GM10266 (cell line): ENCODE measurements at regions not wholly inside any gene's neighbourhood (a gene's known extent, or its start where the extent isn't known, plus 50 kb on each side); places are given as distances from the start of the nearest gene placed in this dataset.

ENCODE experiments used
- DNase-seq: peaks from one replicate; pipeline ENCODE4 v3.0.0; 2012; ENCODE audit errors: extremely low spot score
- TF ChIP-seq, protein P1 (sequence below): IDR thresholded peaks from 2 replicates; pipeline ENCODE4 v1.5.1; 2012; ENCODE audit warnings: mild to moderate bottlenecking, low read depth; ENCODE audit not compliant: control insufficient read depth, insufficient read depth; ENCODE audit errors: missing control alignments

DNA sequence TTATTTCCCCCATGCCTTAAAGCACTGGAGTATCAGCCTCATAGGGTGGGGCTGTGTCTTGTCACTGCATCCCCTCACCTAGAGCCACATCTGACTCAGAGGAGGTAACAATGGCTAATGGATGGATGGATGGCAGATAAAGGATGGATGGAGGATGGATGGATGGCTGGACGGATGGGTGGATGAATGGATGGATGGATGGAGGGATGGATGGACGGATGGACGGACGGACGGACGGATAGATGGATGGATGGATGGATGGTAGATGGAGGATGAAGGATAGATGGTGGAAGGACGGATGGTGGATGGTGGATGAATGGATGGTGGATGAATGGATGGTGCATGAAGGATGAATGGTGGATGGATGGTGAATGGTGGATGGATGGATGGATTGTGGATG, 77.2 kb downstream of the PDGFA start:
- TF ChIP-seq, protein P1, sequence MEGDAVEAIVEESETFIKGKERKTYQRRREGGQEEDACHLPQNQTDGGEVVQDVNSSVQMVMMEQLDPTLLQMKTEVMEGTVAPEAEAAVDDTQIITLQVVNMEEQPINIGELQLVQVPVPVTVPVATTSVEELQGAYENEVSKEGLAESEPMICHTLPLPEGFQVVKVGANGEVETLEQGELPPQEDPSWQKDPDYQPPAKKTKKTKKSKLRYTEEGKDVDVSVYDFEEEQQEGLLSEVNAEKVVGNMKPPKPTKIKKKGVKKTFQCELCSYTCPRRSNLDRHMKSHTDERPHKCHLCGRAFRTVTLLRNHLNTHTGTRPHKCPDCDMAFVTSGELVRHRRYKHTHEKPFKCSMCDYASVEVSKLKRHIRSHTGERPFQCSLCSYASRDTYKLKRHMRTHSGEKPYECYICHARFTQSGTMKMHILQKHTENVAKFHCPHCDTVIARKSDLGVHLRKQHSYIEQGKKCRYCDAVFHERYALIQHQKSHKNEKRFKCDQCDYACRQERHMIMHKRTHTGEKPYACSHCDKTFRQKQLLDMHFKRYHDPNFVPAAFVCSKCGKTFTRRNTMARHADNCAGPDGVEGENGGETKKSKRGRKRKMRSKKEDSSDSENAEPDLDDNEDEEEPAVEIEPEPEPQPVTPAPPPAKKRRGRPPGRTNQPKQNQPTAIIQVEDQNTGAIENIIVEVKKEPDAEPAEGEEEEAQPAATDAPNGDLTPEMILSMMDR, result no peak
- no peak for DNase-seq

DNA sequence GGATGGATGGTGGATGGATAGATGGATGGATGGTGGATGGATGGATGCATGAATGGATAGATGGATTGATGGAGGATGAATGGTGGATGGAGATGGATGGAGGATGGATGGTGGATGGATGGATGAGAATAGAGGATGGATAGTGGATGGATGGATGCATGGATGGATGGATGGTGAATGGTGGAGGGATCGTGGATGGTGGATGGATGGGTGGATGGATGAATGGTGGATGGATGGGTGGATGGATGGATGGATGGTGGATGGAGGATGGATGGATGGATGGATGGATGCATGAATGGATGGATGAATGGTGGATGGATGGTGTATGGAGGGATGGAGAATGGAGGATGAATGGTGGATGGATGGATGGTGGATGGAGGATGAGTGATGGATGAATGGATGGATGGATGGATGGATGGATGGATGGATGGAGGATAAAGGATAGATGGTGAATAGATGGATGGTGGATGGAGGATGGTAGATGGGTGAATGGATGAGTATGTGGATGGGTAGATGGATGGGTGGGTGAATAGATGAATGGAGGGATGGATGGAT, 76.3 kb downstream of the PDGFA start:
- DNase-seq, result no peak
- TF ChIP-seq, protein P1, result no peak

DNA sequence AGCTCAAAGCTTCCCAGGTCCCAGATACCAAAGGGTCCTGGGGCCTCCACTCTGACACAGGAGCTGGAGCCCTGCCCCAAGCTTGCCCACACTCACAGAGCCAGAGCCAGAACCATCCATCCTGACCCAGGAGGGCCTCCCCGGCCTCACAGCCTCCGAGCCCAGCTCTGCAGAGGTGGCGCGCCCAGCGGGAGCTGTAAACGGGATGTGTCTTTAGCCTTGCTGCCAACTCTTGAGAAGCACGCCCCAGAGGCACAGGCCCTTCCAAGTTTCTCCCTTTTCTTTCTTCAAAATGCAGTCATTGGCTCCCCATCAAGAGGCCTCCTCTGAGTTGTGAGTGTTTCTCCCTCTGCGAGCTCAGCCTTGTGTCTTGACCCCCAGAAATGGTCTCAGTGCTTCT, 75.0 kb downstream of the PDGFA start:
- TF ChIP-seq, protein P1, result no peak
- DNase-seq, result no peak

DNA sequence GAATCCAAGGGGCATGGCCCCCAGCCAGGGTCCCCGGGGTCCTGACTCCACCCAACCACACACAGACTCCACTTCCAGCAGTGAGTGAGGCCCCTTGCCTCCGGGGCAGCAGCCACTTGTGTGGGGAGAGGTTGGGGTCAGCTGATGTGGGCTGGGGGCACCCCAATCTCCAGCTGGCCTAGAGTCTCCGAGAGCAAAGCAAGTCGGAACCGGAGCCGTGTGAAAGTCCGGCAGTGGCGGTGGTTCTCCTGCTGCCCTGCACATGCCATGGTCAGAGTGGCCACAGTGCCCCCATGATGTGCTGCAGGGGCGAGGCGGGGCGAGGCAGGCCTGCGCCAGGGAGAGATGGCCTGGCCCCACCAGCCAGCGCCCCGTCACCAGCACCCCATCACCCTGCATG, 74.6 kb downstream of the PDGFA start:
- no peak for DNase-seq
- TF ChIP-seq, protein P1, result no peak

DNA sequence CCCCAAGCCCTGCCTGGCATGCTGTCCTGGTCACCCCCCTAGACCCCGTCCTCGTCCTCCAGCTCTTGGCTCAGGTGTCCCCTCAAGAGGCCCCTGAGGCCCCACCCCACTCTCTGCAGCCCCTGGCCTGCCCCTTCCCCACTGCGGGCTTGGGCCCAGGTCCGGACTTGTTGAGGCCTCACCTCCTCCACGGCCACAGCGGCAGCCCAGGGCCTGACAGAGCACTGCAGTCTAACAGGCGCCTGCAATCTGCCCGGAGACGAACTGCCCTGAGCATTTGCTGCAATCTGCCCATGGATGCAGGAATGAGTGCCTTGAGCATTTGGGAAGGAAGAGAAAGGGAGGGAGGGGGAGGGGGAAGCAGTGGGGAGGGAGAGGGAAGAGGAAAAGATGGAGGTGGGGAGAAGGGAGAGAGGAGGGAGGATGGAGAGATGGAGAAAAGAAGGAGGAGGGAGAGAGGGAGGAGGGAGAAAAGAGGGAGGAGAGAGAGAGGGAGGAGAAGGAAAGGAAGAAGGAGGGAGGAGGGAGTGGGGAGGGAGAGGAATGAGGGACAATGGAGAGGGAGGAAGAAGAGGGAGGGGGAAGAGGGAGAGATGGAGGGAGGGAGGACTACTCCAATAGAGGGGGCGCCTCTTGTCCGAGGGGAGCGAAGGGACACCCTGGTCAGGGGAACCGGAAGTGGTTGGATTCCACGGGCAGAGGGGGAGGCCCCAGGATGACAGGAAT, 73.9 kb downstream of the PDGFA start:
- TF ChIP-seq, protein P1, result no peak
- DNase-seq, result no peak

DNA sequence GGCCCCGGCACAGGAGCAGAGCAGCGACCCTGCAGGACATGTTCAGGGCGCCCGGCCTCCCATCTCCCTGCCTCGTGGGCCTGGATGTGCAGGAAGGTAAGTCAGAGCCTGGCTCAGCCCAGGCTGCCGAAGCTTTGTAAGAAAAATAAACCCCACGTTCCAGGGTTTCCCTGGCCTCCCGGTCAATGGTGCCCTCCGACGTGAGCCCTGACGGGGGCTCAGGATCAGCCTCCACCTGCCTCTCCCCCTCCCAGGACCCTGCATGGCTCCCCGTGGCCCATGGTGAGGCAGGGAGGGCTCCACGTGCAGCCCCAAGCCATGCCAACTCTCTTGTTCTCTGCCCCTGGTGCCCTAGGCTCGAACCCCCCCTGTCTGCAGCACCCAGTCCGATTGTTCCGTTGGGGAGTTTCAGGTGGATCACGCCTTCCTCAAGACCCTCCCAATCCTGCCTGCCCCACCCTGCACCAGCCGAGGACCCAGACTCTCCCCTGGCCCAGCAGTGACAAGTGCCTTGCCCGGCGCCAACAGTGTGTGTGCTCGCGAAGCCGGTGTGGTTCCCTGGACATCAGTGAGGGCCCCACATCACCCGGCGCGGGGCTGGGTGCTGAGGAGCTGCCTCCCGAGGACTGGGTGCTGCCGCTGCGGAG, 73.2 kb downstream of the PDGFA start:
- TF ChIP-seq, protein P1, result no peak
- no peak for DNase-seq
